ENCODE measurements at regions not wholly inside any gene's neighbourhood (a gene's known extent, or its start where the extent isn't known, plus 50 kb on each side); places are given as distances from the start of the nearest gene placed in this dataset.

GRCh38 chr11:97739932-97740800 lies 1280.6 kb upstream of the CNTN5 start:
- Histone ChIP-seq H3K9ac (ENCODE audit: low read length) (no peak overlapping the region), H3K9me2 (ENCODE audit: low read depth, low read length) (no peaks in the 10 kb centered on the region), H2AFZ (ENCODE audit: low read length) (no peak overlapping the region), H3K9me3 (ENCODE audit: low read length) (no peaks in the 10 kb centered on the region), H3F3A (ENCODE audit: insufficient read depth, low read length) (no peaks in the 10 kb centered on the region), H3K79me2 (ENCODE audit: insufficient read depth, low read length) (no peaks in the 10 kb centered on the region), H3K4me3 (ENCODE audit: low read depth, low read length, poor library complexity, severe bottlenecking) (no peak overlapping the region), H3K27me3 (ENCODE audit: insufficient read depth, low read length) (no peaks in the 10 kb centered on the region), H4K20me1 (ENCODE audit: insufficient read depth, low read length) (no peaks in the 10 kb centered on the region), H3K27ac (ENCODE audit: low read depth, low read length, poor library complexity, severe bottlenecking) (no peak overlapping the region), H3K36me3 (ENCODE audit: insufficient read depth, low read length) (no peaks in the 10 kb centered on the region), H3K4me2 (ENCODE audit: low read length) (no peak overlapping the region), H3K4me1 (ENCODE audit: insufficient read depth, low read length, severe bottlenecking) (no peaks in the 10 kb centered on the region)
- TF ChIP-seq CTCF (IDR thresholded peaks at IDR 0.05; ENCODE audit: low read length) (no peak), EZH2 (IDR thresholded peaks at IDR 0.05; ENCODE audit: borderline replicate concordance, low read length) (no peak)

GRCh38 chr11:97740801-97741151 lies 1280.0 kb upstream of the CNTN5 start:
- H3F3A ChIP-seq (ENCODE audit: insufficient read depth, low read length), result no peaks in the 10 kb centered on the region
- TF ChIP-seq EZH2 (IDR thresholded peaks at IDR 0.05; ENCODE audit: borderline replicate concordance, low read length), result no peak
- no peak for TF ChIP-seq CTCF (IDR thresholded peaks at IDR 0.05; ENCODE audit: low read length)
- no peaks in the 10 kb centered on the region for H3K9me3 ChIP-seq (ENCODE audit: low read length)
- no peak overlapping the region for H3K9ac ChIP-seq (ENCODE audit: low read length)
- no peak overlapping the region for H2AFZ ChIP-seq (ENCODE audit: low read length)
- no peak overlapping the region for H3K27ac ChIP-seq (ENCODE audit: low read depth, low read length, poor library complexity, severe bottlenecking)
- H4K20me1 ChIP-seq (ENCODE audit: insufficient read depth, low read length), result no peaks in the 10 kb centered on the region
- no peaks in the 10 kb centered on the region for H3K79me2 ChIP-seq (ENCODE audit: insufficient read depth, low read length)
- no peaks in the 10 kb centered on the region for H3K9me2 ChIP-seq (ENCODE audit: low read depth, low read length)
- no peak overlapping the region for H3K4me3 ChIP-seq (ENCODE audit: low read depth, low read length, poor library complexity, severe bottlenecking)
- no peaks in the 10 kb centered on the region for H3K36me3 ChIP-seq (ENCODE audit: insufficient read depth, low read length)
- no peaks in the 10 kb centered on the region for H3K27me3 ChIP-seq (ENCODE audit: insufficient read depth, low read length)
- H3K4me2 ChIP-seq (ENCODE audit: low read length), result no peak overlapping the region
- no peaks in the 10 kb centered on the region for H3K4me1 ChIP-seq (ENCODE audit: insufficient read depth, low read length, severe bottlenecking)

- no peak overlapping the region for H3K9ac ChIP-seq (ENCODE audit: low read length)
- no peak overlapping the region for H3K4me2 ChIP-seq (ENCODE audit: low read length)
- no peaks in the 10 kb centered on the region for H3K27me3 ChIP-seq (ENCODE audit: insufficient read depth, low read length)
- H3K4me1 ChIP-seq (ENCODE audit: insufficient read depth, low read length, severe bottlenecking), result no peaks in the 10 kb centered on the region
- H3K36me3 ChIP-seq (ENCODE audit: insufficient read depth, low read length), result no peaks in the 10 kb centered on the region
- TF ChIP-seq EZH2 (IDR thresholded peaks at IDR 0.05; ENCODE audit: borderline replicate concordance, low read length), result no peak
- TF ChIP-seq CTCF (IDR thresholded peaks at IDR 0.05; ENCODE audit: low read length), result no peak
- H3K9me3 ChIP-seq (ENCODE audit: low read length), result no peaks in the 10 kb centered on the region
- no peak overlapping the region for H3K27ac ChIP-seq (ENCODE audit: low read depth, low read length, poor library complexity, severe bottlenecking)
- no peaks in the 10 kb centered on the region for H4K20me1 ChIP-seq (ENCODE audit: insufficient read depth, low read length)
- no peaks in the 10 kb centered on the region for H3F3A ChIP-seq (ENCODE audit: insufficient read depth, low read length)
- H3K79me2 ChIP-seq (ENCODE audit: insufficient read depth, low read length), result no peaks in the 10 kb centered on the region
- H3K4me3 ChIP-seq (ENCODE audit: low read depth, low read length, poor library complexity, severe bottlenecking), result no peak overlapping the region
- H3K9me2 ChIP-seq (ENCODE audit: low read depth, low read length), result no peaks in the 10 kb centered on the region
- no peak overlapping the region for H2AFZ ChIP-seq (ENCODE audit: low read length)
Measured at GRCh38 chr11:97742717-97743116, 1278.0 kb upstream of the CNTN5 start.
